Iris pigment epithelial cell (primary cell): ENCODE measurements at regions not wholly inside any gene's neighbourhood (a gene's known extent, or its start where the extent isn't known, plus 50 kb on each side); places are given as distances from the start of the nearest gene placed in this dataset.
"Not testable (repeated sequence)": the region's sequence is repeated elsewhere in the genome, so short reads cannot be mapped to it uniquely, and the experiment has no call there.

Experiments used
- DNase-seq: peaks from one replicate; pipeline ENCODE4 v3.0.0-alpha.2; 2011; ENCODE audit warnings: low read depth

DNA sequence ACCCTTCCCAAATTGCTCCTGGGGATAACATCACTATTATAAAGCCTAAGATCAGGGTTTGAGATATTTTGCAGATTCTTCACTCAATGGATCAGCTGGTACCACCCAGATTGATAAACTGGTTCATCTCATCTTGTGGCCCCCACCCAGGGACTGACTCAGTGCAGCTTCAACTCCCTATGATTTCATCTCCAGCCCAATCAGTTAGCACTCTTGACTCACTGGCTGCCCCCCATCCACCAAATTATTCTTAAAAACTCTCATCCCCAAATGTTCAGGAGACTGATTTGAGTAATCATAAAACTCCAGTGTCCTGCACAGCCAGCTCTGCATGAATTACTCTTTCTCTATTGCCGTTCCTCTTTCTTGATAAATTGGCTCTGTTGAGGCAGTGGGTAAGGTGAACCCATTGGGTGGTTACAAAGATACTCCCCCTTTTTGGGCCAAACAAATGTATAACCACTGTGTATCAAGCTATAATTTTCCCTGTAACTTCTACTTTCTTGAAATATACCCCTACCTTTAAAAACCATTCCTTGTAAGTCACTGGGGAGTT is 263.3 kb upstream of the IL12B start:
- DNase-seq = no peak

DNA sequence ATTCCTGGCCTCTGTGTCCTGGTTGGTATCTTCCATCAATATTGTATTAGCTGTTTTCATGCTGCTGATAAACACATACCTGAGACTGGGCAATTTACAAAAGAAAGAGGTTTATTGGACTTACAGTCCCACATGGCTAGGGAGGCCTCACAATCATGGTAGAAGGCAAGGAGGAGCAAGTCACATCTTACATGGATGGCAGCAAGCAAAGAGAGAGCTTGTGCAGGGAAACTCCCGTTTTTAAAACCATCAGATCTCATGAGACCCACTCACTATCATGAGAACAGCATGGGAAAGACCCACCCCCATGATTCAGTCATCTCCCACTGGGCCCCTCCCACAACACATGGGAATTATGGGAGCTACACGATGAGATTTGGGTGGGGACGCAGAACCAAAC is 265.3 kb upstream of the IL12B start:
- DNase-seq = not testable (repeated sequence)

- DNase-seq = peak; percentile 73
Observed at GRCh38 chr5:159601216-159601615, 270.9 kb upstream of the IL12B start.

- no peak for DNase-seq
Observed at GRCh38 chr5:159602434-159602833, 272.1 kb upstream of the IL12B start.

GRCh38 chr5:159605585-159605984 is 275.3 kb upstream of the IL12B start:
- DNase-seq = peak; percentile 77

GRCh38 chr5:159609359-159609758 is 279.1 kb upstream of the IL12B start:
- peak; percentile 44 for DNase-seq

DNA sequence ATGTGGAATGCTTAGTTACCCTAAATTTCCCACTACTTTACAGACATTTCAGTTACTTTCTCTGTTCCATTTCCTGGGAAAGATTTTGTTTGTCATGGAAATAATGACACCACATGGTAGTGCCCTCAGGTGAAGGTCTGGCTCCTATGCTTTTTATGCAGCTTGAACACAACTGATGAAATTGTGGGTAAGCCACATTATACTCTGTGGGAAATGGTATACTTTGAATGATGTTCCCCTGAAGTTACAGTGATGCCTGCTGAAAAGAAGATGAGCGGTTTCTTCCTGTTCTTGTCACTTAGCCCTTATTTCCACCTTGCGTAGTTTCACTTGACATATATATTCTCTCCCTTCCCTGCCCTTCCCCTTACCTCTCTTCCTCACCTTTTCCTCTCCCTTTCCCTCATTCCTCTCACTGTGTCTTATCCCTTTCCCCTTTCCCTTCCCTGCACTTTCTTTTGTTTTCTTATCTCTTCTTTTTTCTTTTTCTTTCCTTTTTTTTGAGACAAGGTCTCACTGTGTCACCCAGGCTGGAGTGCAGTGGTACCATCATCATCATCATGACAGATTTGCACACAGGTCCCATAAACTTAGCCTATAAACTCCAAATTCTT is 280.8 kb upstream of the IL12B start:
- DNase-seq = no peak

- DNase-seq = peak; percentile 64
Observed at GRCh38 chr5:159616952-159617351, 286.7 kb upstream of the IL12B start.

GRCh38 chr5:159619826-159620225 is 289.5 kb upstream of the IL12B start:
- peak; percentile 51 for DNase-seq

DNA sequence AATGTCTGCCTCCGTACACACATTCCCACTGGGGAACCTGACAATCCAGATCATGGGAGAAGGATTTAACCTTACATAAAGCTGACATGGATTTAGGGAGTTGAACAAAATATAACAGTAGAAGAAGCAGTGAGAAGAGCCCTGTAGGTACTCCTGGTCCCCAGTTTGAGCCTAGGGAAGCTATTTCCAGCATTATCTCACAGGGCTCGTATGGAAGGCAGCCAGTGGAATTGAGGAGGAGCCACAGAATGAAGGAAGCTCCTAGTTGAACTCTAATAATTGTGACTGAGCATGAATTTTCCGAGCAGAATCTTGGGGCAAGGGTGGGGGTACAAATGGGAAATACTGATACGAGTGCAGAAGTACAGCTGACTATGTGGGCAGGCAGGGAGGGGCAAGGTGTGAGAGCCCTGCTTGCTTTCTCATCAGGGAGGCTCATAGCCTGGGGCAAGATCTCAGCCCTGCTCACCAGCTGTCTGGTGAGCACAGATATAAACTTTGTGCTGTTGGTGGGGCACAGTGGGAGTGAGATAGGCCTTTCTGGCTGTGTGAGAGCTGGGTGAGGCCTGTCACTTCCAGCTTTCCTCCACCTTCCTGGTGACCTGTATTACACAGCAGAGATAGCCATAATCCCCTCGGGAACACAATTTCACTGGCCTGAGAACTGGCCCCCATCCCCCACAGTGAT is 290.7 kb upstream of the IL12B start:
- no peak for DNase-seq

- DNase-seq = no peak
Observed at GRCh38 chr5:159628703-159629102, 287.6 kb upstream of the ADRA1B start.

DNA sequence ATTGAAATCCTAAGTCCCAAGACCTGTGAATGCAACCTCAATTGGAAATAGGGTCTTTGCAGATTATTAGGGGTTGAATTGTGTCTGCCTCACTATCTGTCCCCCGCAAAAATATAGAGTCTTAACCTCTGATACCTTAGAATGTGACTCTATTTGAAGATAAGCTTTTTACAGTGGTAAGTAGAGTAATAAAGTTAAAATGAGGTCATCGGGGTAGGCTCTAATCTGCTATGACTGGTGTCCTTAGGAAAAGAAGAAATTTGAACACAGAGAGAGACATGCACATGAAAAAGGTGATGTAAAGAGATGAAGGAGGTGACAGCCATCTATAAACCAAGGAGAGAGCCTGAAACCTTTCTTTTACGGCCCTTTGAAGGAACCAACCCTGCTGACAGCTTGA is 287.1 kb upstream of the ADRA1B start:
- no peak for DNase-seq

DNA sequence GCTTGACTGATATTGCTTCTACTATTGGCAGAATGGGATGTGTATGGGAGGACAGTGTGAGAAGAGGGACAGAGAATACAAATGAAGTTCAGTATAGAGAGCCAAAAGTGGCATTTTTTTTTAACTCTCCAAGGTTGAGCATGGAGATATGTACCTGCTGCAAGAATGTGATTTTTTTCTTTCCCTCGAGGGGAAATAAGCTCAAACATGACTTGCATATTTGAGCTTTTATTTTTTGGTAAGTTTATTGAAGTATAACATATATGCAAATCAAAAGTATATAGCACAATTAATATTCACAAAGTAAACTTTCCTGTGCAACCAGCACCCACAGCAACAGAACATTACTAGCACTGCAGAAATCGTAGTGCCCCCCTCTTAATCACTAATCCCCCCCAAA is 285.7 kb upstream of the ADRA1B start:
- no peak for DNase-seq

GRCh38 chr5:159631001-159631400 is 285.3 kb upstream of the ADRA1B start:
- no peak for DNase-seq

- no peak for DNase-seq
Observed at GRCh38 chr5:159632866-159633265, 283.4 kb upstream of the ADRA1B start.

DNA sequence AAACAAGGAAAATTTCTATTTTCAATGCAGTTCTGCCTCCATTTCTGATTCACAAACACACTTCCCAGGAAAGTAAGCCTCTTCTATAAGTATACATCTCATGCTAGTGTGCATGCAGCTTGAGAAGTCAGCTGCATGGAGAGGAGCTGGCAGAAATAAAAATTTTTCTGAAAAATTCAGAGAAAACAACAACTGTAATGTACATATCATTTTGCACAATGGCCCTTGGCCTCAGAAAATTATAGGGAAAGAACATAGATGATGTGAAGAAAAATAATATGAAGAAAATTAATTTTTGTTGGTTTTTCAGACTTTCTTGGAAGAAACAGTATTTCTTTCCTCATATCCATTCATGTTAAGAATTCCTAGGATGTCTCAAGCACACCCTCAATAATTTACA is 277.8 kb upstream of the ADRA1B start:
- no peak for DNase-seq

- peak; percentile 65 for DNase-seq
Observed at GRCh38 chr5:159638954-159639559, 277.2 kb upstream of the ADRA1B start.

- no peak for DNase-seq
Observed at GRCh38 chr5:159639590-159639989, 276.7 kb upstream of the ADRA1B start.

DNA sequence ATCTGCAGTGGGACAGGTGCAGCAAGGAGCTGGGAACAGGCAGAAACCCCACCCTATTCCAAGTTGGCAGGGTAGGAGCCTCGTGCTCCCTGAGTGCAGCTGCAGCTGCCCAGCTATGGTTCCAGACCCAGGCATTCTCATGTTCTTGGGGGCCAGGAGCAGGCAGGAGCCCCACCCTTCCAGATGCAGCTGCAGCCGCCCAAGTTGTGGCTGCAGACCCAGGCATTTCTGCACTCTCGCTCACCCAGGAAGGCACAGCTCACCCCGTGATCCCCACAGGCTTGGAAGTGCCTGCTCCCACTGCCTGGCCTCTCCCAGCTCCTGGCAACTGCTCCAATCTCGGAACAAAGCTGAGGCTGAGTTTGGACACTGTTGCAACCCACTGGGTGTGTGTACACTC is 275.8 kb upstream of the ADRA1B start:
- DNase-seq = no peak

- DNase-seq = no peak
Observed at GRCh38 chr5:159640921-159641320, 275.4 kb upstream of the ADRA1B start.

DNA sequence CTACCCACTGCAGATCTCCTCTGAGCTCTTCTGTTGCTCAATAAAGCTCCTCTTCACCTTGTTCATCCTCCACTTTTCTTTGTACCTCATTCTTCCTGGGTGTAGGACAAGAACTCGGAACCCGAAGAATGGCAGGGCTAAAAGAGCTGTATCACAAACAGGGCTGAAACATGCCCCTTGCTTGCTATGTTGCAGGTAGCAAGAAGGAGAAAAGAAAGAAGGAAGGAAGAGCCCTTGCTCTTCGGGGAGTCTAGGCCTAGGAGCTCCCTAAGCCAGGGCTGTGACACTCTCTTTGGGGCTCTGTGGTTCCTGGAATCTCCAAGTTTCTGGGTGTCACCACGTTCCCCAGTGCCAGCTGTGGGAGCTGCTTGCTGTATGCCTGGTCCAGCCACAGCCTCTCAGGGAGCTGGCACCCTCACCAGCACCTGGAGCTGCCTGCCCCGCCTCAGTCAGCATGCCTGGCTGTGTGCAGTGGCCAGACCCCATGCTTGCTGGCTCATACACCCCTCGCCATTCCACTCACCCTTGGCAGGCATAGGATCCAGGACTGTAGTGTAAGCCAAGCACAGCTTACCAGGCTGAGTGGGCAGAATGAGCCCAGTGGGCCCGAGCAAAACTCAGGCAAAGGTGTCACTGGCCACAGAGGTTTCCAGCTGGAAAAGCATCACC is 274.8 kb upstream of the ADRA1B start:
- no peak for DNase-seq

DNA sequence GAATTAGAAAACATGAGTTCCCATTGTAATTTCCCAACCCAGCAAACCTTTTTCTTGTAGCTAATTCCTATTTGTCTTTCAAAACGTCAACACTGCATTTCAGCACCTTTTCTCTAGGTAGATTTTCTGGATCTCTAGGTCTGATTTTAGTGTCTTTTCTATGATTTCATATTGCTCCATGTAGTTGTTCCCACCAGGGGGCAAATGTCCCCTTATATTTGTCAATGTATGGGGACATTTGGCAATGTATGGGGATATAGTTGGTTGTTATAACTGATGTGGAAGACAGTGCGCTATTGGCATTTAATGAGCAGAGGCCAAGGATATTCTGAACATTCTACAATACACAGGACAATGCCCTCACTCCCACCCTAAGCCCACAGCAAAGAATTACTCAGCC is 273.9 kb upstream of the ADRA1B start:
- no peak for DNase-seq

DNA sequence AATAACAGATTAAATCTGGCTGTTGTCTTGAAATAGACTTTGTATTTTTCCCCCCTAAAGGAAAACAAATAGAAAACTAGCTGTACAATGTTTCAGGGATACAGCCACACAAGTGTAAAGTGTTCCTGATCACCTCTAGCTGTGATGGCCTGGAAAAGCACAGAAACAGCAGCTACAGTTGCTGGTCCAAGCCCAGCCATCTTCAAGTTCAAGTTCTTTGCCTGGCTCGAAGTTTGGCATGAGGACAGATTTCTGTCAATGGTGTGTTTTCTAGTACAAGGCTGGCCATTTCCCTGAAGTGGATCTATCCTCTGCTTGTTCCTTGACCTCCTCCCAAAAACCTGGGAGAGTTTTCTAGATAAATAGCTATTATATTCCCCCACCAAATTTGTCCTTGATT is 272.2 kb upstream of the ADRA1B start:
- DNase-seq = no peak
